Vagina (tissue), 2 donors: ENCODE measurements at regions not wholly inside any gene's neighbourhood (a gene's known extent, or its start where the extent isn't known, plus 50 kb on each side); places are given as distances from the start of the nearest gene placed in this dataset.

Experiments
- CTCF ChIP-seq, 3 experiments: fragments of 450-650 bp in 2 of 3; fragments of 200-600 bp in 1 of 3; sonication (generic) in 1 of 3; IDR thresholded peaks; one replicate each; pipeline ENCODE4 v1.5.1; 2017 to 2019; ENCODE audit warnings: antibody characterized with exemption in 3 of 3, mild to moderate bottlenecking in 2 of 3, moderate library complexity in 2 of 3
- POLR2A ChIP-seq, 2 donors: fragments of 450-650 bp; IDR thresholded peaks; one replicate each; pipeline ENCODE4 v1.6.1; 2017; ENCODE audit warnings: antibody characterized with exemption in 2 of 2, mild to moderate bottlenecking in 2 of 2, moderate library complexity in 2 of 2
- POLR2AphosphoS5 ChIP-seq, 2 donors: sonication (generic); formaldehyde crosslinking; IDR thresholded peaks; one replicate each; pipeline ENCODE4 v1.9.0; 2017; ENCODE audit warnings: antibody characterized with exemption in 2 of 2, mild to moderate bottlenecking in 2 of 2, low read depth in 1 of 2; ENCODE audit not compliant: insufficient read depth in 1 of 2

- TF ChIP-seq POLR2AphosphoS5 (IDR thresholded peaks at IDR 0.05; ENCODE audit: insufficient read depth in 1 of 2, low read depth in 1 of 2) (no peak), POLR2A (IDR thresholded peaks at IDR 0.05) (no peak), CTCF (IDR thresholded peaks at IDR 0.05) (no peak)
Observed at GRCh38 chr10:109166935-109167334, 756.4 kb downstream of the XPNPEP1 start.
